ENCODE measurements at regions not wholly inside any gene's neighbourhood (a gene's known extent, or its start where the extent isn't known, plus 50 kb on each side); places are given as distances from the start of the nearest gene placed in this dataset.

DNA sequence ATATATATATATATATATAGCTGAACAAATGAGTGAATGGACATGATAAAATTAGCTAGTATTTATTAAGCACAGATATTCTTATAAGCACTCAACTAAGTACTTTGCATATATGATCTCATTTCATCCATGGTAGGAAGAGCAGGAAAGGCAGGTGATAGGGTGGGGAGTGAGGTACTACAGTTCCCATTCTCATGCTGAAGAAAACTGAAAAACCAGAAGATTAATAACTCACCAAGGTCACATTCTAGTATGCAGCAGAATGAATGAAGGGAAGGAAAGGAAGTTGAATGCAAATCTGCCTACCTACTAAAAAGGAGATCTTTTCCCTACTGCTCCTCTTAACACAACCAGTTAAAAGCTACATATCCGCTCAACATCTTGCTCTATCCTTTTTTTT, 298.1 kb upstream of the TMPO start:
- DNase-seq = no peak
- no peaks in the 10 kb centered on the region for H3K9me3 ChIP-seq (replicated peaks; ENCODE audit: insufficient read depth, low read length)
- no peak for TF ChIP-seq CTCF (IDR thresholded peaks at IDR 0.05; ENCODE audit: low read length)
- no peak for TF ChIP-seq EZH2 (optimal IDR thresholded peaks at IDR 0.05; ENCODE audit: low read depth, low read length)
- TF ChIP-seq EZH2phosphoT487 (IDR thresholded peaks at IDR 0.05; ENCODE audit: low read length) = no peak
- H3K36me3 ChIP-seq (replicated peaks; ENCODE audit: insufficient read depth, low read length) = no peaks in the 10 kb centered on the region
- H3F3A ChIP-seq (ENCODE audit: insufficient read depth, low read length) = no peaks in the 10 kb centered on the region
- H3K9ac ChIP-seq (ENCODE audit: low read length) = no peak overlapping the region
- H3K4me3 ChIP-seq (ENCODE audit: low read length) = no peak overlapping the region
- H3K27ac ChIP-seq (ENCODE audit: low read length) = no peak overlapping the region
- H3K27me3 ChIP-seq (replicated peaks; ENCODE audit: insufficient read depth, low read length) = no peaks in the 10 kb centered on the region
- H3K4me1 ChIP-seq (ENCODE audit: low read length) = no peaks in the 10 kb centered on the region
- H3K79me2 ChIP-seq (ENCODE audit: low read length) = no peaks in the 10 kb centered on the region
- no peak overlapping the region for H2AFZ ChIP-seq (ENCODE audit: low read length)
- H3K9me2 ChIP-seq (replicated peaks; ENCODE audit: insufficient read depth, low read length) = no peaks in the 10 kb centered on the region
- no peaks in the 10 kb centered on the region for H4K20me1 ChIP-seq (ENCODE audit: insufficient read depth, low read length)
- no peak overlapping the region for H3K4me2 ChIP-seq (ENCODE audit: low read depth, low read length)

- no peaks in the 10 kb centered on the region for H4K20me1 ChIP-seq (ENCODE audit: insufficient read depth, low read length)
Measured at GRCh38 chr12:98220636-98221035, 294.8 kb upstream of the TMPO start.

DNA sequence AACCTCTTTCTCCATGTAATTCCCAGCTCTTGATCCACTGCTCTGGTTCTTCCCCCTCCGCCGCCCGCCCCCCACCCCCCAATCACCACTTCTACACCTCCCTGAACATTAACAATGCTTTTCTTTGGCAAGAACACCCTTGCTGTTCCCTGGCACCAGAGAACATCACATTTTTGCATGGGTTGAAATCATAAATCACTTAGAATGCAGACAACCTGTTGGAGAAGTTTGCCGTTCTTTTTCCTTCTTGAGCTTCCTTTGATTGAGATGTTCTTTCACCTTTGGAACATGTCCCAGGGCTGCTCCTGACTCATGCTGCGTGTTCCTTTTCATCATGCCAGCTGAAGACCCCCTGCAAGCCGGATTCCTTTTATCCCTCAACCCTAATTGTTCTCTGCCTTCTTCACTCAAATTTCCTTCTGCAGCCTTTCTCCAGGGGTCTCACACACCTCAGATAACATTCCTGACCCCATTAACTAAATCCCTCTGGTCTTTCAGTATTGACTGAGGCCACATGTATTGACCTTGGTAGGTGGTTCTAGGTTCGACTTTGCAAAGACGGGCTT, 294.1 kb upstream of the TMPO start:
- Histone ChIP-seq H3K27me3 (replicated peaks; ENCODE audit: insufficient read depth, low read length) (no peaks in the 10 kb centered on the region), H3K9me3 (replicated peaks; ENCODE audit: insufficient read depth, low read length) (no peaks in the 10 kb centered on the region), H3K9me2 (replicated peaks; ENCODE audit: insufficient read depth, low read length) (no peaks in the 10 kb centered on the region), H3K36me3 (replicated peaks; ENCODE audit: insufficient read depth, low read length) (no peaks in the 10 kb centered on the region), H3K4me2 (ENCODE audit: low read depth, low read length) (no peak overlapping the region), H3K4me1 (ENCODE audit: low read length) (peaks cover 23% of the 10 kb centered on the region), H3K27ac (ENCODE audit: low read length) (no peak overlapping the region), H3F3A (ENCODE audit: insufficient read depth, low read length) (peaks cover 10% of the 10 kb centered on the region), H4K20me1 (ENCODE audit: insufficient read depth, low read length) (no peaks in the 10 kb centered on the region), H3K79me2 (ENCODE audit: low read length) (no peaks in the 10 kb centered on the region), H3K9ac (ENCODE audit: low read length) (no peak overlapping the region), H2AFZ (ENCODE audit: low read length) (no peak overlapping the region), H3K4me3 (ENCODE audit: low read length) (no peak overlapping the region)
- no peak for DNase-seq
- no peak for TF ChIP-seq EZH2phosphoT487 (IDR thresholded peaks at IDR 0.05; ENCODE audit: low read length)
- no peak for TF ChIP-seq CTCF (IDR thresholded peaks at IDR 0.05; ENCODE audit: low read length)
- TF ChIP-seq EZH2 (optimal IDR thresholded peaks at IDR 0.05; ENCODE audit: low read depth, low read length) = no peak

More at GRCh38 chr12:98220636-98221035, 294.8 kb upstream of the TMPO start:
- peaks cover 17% of the 10 kb centered on the region for H3K4me1 ChIP-seq (ENCODE audit: low read length)
- peaks cover 10% of the 10 kb centered on the region for H3F3A ChIP-seq (ENCODE audit: insufficient read depth, low read length)
- no peaks in the 10 kb centered on the region for H3K79me2 ChIP-seq (ENCODE audit: low read length)
- H3K9me3 ChIP-seq (replicated peaks; ENCODE audit: insufficient read depth, low read length) = no peaks in the 10 kb centered on the region
- H3K27ac ChIP-seq (ENCODE audit: low read length) = no peak overlapping the region
- H3K9ac ChIP-seq (ENCODE audit: low read length) = no peak overlapping the region
- H3K4me2 ChIP-seq (ENCODE audit: low read depth, low read length) = no peak overlapping the region
- H3K36me3 ChIP-seq (replicated peaks; ENCODE audit: insufficient read depth, low read length) = no peaks in the 10 kb centered on the region
- no peak overlapping the region for H2AFZ ChIP-seq (ENCODE audit: low read length)
- no peaks in the 10 kb centered on the region for H3K27me3 ChIP-seq (replicated peaks; ENCODE audit: insufficient read depth, low read length)
- TF ChIP-seq EZH2 (optimal IDR thresholded peaks at IDR 0.05; ENCODE audit: low read depth, low read length) (no peak), EZH2phosphoT487 (IDR thresholded peaks at IDR 0.05; ENCODE audit: low read length) (no peak), CTCF (IDR thresholded peaks at IDR 0.05; ENCODE audit: low read length) (no peak)
- no peak for DNase-seq
- H3K4me3 ChIP-seq (ENCODE audit: low read length) = no peak overlapping the region
- H3K9me2 ChIP-seq (replicated peaks; ENCODE audit: insufficient read depth, low read length) = no peaks in the 10 kb centered on the region
